ENCODE measurements at regions not wholly inside any gene's neighbourhood (a gene's known extent, or its start where the extent isn't known, plus 50 kb on each side); places are given as distances from the start of the nearest gene placed in this dataset.
"Not testable (repeated sequence)": the region's sequence is repeated elsewhere in the genome, so short reads cannot be mapped to it uniquely, and the experiment has no call there.

DNA sequence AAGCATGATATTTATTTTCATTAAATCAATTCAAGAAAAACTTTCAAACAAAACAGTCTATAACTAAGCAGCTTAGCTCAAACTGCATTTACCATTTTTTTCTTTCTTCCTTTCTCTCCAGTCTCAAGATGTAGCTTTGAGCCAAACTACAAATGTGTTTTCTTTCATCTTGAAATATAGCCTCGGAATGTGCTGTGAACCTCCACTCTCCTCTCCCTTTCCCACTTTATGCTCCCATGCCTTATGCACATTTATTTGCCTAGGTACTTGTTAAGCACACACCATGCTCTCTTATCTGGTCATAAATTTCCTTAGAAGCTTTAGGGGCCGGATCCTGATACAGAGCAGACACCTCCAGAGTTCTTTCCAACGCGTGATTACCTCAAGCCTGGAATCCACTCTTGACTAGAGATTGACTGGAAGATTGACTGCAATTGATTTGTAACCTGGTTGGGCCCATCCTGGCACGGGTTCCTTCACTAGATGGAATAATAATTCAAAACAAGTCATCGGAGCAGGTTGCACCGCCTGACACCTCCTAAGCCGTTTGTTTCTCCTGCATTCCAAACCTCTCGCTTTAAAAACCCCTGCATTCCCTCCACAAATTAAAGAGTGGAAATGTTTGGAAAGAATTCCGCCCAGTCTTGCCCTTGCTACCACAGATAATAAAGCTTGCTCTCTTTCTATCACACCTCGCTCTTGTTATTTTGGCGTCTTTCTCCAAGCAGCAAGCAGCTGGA, 344.7 kb downstream of the CHL1 start:
- no peak overlapping the region for H3K4me3 ChIP-seq (ENCODE audit: low read depth, low read length)
- DNase-seq (ENCODE audit: low read depth): no peak
- TF ChIP-seq, protein P1, sequence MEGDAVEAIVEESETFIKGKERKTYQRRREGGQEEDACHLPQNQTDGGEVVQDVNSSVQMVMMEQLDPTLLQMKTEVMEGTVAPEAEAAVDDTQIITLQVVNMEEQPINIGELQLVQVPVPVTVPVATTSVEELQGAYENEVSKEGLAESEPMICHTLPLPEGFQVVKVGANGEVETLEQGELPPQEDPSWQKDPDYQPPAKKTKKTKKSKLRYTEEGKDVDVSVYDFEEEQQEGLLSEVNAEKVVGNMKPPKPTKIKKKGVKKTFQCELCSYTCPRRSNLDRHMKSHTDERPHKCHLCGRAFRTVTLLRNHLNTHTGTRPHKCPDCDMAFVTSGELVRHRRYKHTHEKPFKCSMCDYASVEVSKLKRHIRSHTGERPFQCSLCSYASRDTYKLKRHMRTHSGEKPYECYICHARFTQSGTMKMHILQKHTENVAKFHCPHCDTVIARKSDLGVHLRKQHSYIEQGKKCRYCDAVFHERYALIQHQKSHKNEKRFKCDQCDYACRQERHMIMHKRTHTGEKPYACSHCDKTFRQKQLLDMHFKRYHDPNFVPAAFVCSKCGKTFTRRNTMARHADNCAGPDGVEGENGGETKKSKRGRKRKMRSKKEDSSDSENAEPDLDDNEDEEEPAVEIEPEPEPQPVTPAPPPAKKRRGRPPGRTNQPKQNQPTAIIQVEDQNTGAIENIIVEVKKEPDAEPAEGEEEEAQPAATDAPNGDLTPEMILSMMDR (conservative IDR thresholded peaks at IDR 0.05; ENCODE audit: low read depth, low read length): no peak

DNA sequence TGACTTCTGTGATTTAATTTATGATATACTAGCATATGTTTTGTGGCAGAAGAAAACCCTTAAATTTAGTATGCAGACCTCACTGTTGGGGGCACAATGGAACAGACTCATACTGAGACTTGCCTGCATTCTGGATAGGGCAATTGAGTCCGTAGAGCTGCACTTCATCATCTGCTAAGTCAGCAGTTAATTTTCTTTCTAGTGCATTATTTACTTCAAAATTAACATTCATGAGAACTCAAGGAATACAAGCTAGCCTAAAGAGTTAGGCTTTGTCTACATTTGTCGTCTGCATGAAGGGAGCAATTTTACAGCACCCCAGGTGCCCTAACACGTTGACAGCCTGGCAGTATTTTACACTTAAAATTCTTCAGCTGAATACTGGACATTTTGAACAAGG, 345.5 kb downstream of the CHL1 start:
- DNase-seq (ENCODE audit: low read depth): no peak
- no peak overlapping the region for H3K4me3 ChIP-seq (ENCODE audit: low read depth, low read length)
- TF ChIP-seq, protein P1 (conservative IDR thresholded peaks at IDR 0.05; ENCODE audit: low read depth, low read length): no peak

DNA sequence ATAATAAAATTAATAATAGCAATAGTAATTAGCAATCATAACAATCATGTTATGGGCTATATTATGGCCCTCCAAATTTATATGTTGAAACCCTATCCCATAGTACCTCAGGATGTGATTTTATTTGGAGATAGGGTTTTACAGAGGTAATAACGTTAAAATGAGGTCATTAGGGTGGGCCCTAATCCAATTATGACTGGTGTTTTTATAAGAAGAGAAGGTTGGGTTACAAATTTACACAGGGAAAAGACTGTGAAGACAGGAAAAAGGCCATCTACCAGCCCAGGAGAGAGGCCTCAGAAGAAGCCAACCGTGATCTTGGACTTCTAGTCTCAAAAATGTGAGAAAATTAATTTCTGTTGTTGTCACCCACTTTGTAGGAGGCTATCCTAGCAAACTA, 353.1 kb downstream of the CHL1 start:
- DNase-seq (ENCODE audit: low read depth): no peak
- TF ChIP-seq, protein P1 (conservative IDR thresholded peaks at IDR 0.05; ENCODE audit: low read depth, low read length): no peak

GRCh38 chr3:550471-550870, 353.9 kb downstream of the CHL1 start:
- no peak for DNase-seq (ENCODE audit: low read depth)
- TF ChIP-seq, protein P1 (conservative IDR thresholded peaks at IDR 0.05; ENCODE audit: low read depth, low read length): no peak
- H3K4me3 ChIP-seq (ENCODE audit: low read depth, low read length): no peak overlapping the region

More for the DNA sequence above, 353.1 kb downstream of the CHL1 start:
- H3K4me3 ChIP-seq (ENCODE audit: low read depth, low read length): no peak overlapping the region

- TF ChIP-seq, protein P1 (conservative IDR thresholded peaks at IDR 0.05; ENCODE audit: low read depth, low read length): no peak
- H3K4me3 ChIP-seq (ENCODE audit: low read depth, low read length): no peak overlapping the region
- DNase-seq (ENCODE audit: low read depth): no peak
These were observed 361.4 kb downstream of the CHL1 start for GRCh38 chr3:557972-558371.

DNA sequence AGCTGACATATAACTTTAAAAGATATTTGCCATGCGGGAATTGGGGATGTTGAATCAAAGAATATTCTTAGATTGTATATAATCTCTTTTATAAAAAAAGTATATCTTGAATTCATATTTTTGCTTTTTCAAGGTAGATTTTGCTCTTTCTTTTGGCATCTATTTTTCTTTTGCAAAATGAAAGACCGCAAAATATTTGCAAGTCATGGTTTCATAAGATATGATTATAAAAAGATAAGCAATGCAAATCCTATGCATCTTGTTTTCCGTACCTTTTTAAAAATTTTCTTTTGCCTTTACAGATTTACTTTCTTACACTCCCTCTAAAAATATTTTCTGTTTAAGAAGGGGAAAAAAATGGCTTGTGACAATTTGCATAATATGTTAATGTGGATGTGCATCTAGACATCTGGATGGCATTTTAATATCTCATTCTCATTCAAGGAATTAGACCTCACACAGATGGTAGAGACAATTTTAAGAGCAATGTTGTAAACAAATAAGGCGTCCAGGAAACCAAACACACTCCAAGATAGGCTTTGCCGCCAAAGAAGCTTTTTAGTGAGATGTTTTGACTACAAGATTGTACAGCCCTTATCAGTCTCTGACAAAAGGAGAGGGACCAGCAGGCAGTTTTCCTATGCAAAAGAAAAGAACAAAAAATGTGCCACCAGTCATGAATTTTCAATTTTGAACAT, 371.1 kb downstream of the CHL1 start:
- DNase-seq (ENCODE audit: low read depth): no peak
- H3K4me3 ChIP-seq (ENCODE audit: low read depth, low read length): no peak overlapping the region
- TF ChIP-seq, protein P1 (conservative IDR thresholded peaks at IDR 0.05; ENCODE audit: low read depth, low read length): no peak

DNA sequence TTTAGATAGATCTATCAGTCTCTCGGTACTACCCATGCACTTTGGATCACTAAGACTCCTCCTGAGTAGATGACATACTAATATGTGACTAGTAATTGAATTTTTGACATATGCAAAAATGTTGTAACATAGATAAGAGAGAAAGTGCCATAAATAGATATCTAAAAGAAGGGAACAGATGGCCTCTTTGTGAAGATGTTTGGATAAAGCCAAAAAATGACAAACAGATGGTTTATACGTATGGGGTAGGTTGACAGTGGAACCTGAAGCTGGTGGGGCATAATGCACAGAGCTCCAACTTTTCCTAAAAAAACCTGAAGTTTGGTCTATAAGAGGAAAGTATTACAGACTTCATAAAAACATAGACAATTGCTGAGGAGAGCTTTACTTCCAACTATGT, 383.0 kb downstream of the CHL1 start:
- H3K4me3 ChIP-seq (ENCODE audit: low read depth, low read length); DNase-seq (ENCODE audit: low read depth): not testable (repeated sequence)

GRCh38 chr3:589066-589465, 392.5 kb downstream of the CHL1 start:
- DNase-seq (ENCODE audit: low read depth): not testable (repeated sequence)

DNA sequence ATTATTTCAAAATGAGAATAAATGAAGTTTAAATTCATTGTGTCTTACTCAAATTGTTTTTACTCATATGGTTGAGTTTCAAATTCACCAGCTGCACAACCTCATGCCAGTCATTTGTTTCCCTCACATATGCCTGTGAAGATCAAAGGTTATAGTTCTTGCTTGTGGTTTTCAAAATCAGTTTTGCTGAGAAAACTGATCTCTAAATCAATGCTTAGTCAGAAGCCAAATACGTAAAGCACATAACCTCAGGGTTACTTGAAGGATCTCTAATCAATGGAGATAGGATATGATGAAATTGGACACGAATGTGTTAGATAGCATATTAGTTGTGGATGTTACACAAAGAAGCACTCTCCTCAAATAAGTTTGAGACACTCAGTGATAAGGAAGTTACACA, 400.7 kb downstream of the CHL1 start:
- DNase-seq (ENCODE audit: low read depth): not testable (repeated sequence)

More at GRCh38 chr3:589066-589465, 392.5 kb downstream of the CHL1 start:
- H3K4me3 ChIP-seq (ENCODE audit: low read depth, low read length): not testable (repeated sequence)

GRCh38 chr3:597746-598145, 401.2 kb downstream of the CHL1 start:
- not testable (repeated sequence) for DNase-seq (ENCODE audit: low read depth); H3K4me3 ChIP-seq (ENCODE audit: low read depth, low read length)

More for the DNA sequence above, 400.7 kb downstream of the CHL1 start:
- not testable (repeated sequence) for H3K4me3 ChIP-seq (ENCODE audit: low read depth, low read length)

DNA sequence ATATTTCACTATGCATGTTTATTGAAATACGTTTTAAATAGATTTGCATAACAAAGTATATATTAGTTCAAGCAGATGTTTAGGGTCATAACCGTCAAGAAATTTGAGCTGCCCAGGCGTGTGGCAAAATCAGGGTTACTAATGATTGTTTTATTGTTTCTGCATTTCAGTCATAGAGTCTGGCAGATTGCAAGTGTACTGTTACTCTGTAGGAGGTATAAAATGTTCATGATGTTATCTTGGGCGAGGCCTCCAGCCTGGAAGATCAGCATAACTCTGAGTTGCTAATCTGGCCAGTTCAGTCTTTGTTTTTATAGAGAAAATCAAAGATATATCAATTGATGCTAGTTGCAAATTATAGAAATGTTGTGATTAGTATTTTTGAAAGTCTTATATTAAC, 410.9 kb downstream of the CHL1 start:
- H3K4me3 ChIP-seq (ENCODE audit: low read depth, low read length); DNase-seq (ENCODE audit: low read depth): not testable (repeated sequence)

Data from choroid plexus epithelial cell (primary cell).